GM21528 (cell line): ENCODE measurements at regions not wholly inside any gene's neighbourhood (a gene's known extent, or its start where the extent isn't known, plus 50 kb on each side); places are given as distances from the start of the nearest gene placed in this dataset.

Experiments used
- ATAC-seq: cut with Tn5 transposase; IDR thresholded peaks from one replicate; pipeline ENCODE4 v1.9.1; 2021; ENCODE audit warnings: mild to moderate bottlenecking, moderate library complexity; ENCODE audit not compliant: unreplicated experiment, low FRiP score

- ATAC-seq = no peak
These were observed 58.2 kb downstream of the MEX3B start for GRCh38 chr15:81987628-81988027.

DNA sequence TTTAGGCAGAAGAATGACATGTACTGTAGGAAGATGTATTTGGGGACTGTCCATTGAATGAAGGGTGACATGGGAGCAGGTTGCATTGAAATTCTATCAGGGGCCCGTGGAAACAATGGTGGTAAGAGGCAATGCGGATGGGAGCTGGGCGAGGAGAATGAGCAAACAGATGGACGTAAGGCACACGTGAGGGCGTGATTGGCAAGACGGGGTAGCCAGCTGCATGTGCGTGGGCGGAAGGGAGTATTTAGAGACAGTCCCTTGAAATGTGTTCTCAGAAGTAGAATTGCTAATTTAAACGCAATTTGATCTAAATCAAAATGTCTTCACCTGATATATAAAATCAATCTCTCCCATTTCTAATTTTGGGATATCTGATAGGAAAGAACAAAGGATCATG, 62.3 kb downstream of the MEX3B start:
- no peak for ATAC-seq

- no peak for ATAC-seq
These were observed 63.0 kb downstream of the MEX3B start for GRCh38 chr15:81982808-81983207.

GRCh38 chr15:81981908-81982307, 63.9 kb downstream of the MEX3B start:
- ATAC-seq = no peak

DNA sequence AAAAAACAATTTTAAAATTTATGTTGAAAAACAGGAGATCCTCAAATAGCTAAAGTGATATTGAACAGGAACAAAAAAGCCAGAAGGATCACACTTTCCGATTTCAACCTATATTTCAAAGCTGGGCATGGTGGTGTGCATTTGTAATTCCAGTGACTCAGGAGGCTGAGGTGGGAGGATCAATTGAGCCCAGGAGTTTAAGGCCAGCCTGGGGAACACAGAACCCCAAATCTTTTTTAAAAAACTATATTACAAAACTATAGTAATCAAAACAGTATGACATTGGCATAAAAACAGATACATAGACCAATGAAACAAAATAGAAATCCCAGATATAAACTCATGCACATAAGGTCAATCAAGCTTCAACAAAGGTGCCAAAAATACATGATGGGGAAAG, 68.4 kb downstream of the MEX3B start:
- ATAC-seq = no peak

DNA sequence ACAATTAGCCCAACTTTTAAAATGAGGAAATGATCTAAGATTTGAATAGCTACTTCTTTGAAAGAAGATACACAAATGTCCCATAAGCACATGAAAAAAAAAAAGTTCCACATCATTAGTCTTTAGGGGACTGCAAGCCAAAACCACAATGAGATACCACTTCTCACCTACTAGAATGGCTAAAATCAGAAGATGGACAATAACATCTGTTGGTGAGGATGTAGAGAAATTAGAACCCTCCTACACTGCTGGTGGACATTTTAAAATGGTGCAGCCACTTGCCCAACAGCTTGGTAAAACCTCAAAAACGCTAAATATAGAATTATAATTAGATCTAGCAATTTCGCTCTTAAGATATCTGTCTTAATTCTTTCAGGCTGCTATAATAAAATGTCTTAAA, 77.1 kb downstream of the MEX3B start:
- no peak for ATAC-seq

DNA sequence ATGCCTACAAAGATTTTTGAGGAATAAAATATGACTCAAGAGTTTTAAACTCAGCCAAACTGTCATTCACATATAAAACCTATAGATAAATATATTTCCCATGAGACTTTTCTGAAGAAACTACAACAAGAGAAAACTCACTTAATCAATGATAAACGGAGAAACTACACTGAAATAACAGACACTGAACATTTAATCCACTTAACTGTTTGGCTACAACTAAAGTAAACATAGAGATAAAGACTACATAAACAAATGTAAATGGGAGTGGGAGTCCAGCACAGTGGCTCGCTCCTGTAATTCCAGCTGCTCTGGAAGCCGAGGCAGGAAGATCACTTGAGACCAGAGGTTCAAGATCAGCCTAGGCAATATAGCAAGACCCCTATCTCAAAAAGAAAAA, 79.2 kb downstream of the MEX3B start:
- no peak for ATAC-seq

DNA sequence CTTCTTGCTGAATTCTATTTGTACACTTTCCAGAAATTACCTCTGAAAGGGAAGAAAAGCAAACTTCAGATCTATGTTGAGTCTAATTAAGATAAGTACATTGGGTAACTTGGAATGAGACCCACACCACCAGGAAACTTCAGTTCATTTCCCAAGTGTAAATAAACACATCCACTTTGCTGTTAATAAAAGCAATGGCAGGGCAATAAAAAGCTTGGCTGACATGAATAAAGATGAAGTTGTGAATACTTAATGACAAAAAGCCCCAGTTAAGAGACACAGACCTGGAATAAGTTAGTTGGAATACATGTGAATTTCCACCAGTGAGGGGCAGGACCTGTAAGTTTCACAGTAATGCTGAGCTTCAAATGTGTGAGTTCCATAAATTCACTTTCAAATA, 83.3 kb downstream of the MEX3B start:
- ATAC-seq = no peak

GRCh38 chr15:81959196-81959595, 86.6 kb downstream of the MEX3B start:
- ATAC-seq = no peak

DNA sequence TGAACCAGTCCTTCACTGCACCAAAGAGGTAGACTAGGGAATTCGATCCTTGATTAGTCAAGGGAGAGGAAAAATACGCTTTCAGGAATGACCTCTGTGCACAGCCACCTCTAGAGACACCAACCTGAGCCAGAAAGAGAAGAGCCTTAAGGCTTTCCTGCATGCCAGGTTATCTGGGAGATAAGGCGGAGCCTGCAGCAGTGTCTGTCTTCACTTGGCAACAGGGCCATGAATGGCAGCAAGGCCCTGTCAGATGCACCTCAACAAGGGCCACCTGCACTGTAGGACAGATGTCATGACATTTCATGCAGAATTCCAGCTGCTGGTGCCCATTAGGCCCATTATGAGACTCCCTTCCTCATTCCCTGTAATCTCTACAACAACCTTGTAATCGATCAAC, 88.1 kb downstream of the MEX3B start:
- ATAC-seq = no peak

DNA sequence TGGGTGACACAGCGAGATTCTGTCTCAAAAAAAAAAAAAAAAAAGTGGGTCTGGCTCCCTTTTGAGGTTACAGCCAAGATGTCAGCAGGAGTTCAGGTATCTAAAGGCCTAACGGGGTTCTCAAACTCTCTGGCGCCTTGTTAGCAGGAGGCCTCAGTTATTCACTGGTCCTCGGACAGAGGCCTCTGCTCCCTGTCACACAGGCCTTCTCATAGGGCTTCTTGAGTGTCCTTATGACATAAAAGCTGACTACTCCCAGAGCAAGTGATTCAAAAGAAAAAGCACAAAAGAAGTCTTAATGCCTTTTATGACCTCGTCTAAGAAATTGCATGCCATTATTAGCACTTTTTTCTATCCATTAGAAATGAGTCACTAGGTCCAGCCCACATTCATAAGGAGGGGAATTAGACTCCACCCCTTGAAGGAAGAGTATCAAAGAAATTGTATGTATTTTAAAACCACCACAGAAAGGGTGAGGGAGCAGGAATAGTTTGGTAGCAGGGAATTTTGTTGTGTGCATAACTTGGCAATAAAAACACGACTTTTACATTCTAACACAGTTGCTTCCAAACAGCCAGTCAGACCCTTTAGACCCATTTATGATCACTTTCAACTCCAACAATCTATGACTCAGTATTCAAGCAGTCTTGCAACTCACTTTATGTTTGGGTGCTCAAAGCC, 90.3 kb downstream of the MEX3B start:
- ATAC-seq = no peak

- ATAC-seq = no peak
These were observed 91.5 kb downstream of the MEX3B start for GRCh38 chr15:81954158-81954783.

GRCh38 chr15:81950841-81951414, 94.9 kb downstream of the MEX3B start:
- ATAC-seq = no peak

GRCh38 chr15:81948751-81949150, 97.1 kb downstream of the MEX3B start:
- no peak for ATAC-seq

- ATAC-seq = no peak
These were observed 97.6 kb downstream of the MEX3B start for GRCh38 chr15:81948222-81948621.

DNA sequence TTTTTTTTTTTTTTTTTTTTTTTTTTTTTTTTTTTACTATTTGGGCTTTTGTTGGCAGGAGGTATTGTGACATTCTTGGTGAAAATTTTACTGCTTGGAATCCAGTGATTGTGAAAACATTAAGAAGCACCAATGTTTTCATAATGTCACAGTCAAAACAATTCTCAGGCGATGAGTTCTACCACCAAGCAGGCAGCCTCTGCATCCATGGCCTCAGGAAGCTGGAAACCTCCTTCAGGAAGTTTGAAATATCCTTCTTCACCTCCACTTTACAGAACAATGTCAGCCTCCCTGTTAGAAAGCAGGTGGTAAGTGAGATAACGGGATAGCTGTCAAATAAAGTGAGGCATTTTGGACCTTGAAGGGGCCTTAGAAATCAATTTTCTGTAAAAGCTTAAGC, 98.3 kb downstream of the MEX3B start:
- ATAC-seq = no peak

DNA sequence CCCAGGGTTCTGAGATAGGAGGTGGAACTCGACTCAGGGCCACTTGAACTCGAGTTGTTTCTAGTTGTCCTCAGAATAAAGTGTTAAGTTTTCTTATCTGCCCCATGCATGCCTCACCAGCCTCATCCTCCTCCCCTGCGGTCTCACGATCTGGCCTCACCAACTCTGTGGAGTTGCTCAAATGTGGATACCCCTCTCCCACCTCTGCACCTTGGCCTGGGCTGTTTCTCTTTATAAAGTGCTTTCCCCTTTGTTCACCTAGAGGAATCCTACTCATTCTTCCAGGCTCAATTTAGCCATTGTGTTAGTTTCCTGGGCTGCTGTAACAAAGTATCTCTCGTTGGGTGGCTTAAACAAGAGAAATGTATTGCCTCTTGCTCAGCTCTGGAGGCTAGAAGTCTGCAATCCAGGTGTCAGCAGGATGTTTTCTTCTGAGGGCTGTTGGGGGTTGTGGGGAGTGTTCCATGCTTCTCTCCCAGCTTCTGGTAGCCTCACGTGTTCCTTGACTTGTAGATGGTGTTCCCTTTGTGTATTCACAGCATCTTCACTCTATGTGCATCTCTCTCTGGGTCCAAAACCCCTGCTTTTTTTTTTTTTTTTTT, 100.7 kb downstream of the MEX3B start:
- no peak for ATAC-seq

DNA sequence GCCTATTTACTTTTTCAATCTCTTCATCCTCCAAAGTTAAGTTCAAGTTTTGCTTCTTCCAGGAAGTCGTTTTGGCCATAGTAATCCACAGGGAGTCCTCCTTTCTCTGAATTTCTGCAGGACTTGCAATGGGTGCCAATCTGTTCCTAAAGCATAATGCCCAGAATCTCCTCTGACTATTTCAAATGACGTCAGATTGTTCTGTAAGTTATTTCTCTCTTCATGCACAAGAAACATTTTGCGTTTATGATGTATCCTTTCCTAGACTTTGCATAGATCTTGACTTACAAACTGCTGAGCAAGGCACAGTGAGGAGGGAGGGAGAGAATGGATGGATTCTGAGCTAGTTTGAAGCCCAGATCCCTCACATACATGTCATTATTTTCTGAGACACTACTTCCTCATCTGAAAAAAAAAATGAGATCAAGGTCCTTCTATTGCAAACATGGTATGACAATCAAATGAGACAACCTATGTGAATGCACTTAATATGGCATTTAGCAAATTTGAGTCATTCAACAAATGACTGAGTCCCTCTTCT, 103.1 kb downstream of the MEX3B start:
- no peak for ATAC-seq

DNA sequence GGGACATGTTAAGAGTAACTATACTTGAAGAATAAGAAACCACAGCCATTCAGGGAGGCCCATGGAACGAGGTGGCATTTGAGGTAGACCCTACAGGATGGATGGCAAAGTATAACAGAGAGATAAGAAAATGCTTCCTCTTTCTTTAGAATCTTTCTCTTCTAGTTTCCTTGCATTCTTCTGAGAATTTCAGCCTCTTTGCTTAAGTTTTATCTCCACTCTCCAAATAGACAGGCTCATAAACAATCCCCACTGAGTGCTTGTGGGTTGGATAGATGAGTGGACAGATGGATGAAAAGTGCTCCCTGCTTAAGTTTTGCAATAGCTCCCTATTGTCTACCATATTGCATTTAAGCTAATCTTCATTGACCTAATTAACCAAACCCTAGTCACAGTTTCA, 103.7 kb downstream of the MEX3B start:
- ATAC-seq = no peak

DNA sequence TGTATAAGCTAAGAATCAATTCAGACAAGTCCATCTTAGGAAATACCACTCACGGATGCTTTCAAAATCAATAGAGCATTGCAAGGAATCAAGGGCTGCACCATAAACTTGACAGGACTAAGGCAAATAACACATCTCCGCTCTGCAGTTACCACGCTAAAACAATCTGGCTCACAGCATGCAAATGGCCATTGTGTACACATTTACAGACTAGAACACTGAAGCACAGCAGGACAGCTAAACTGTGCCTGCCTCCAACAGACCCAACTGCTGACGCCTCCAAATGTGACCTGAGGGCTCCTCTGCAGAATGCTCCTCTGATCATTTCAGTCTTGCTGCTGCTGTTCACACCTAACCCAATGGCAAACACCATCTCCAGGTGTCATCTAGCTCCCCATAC, 104.3 kb downstream of the MEX3B start:
- no peak for ATAC-seq
